Panc1 (cell line): ENCODE measurements at regions not wholly inside any gene's neighbourhood (a gene's known extent, or its start where the extent isn't known, plus 50 kb on each side); places are given as distances from the start of the nearest gene placed in this dataset.

Experiments
- CTCF ChIP-seq: fragments of 450-650 bp; IDR thresholded peaks from 2 replicates; pipeline ENCODE4 v1.5.1; 2017; ENCODE audit warnings: mild to moderate bottlenecking
- POLR2AphosphoS5 ChIP-seq: IDR thresholded peaks from 2 replicates; pipeline ENCODE4 v1.6.1; 2012; ENCODE audit warnings: mild to moderate bottlenecking, low read depth, low read length, moderate library complexity
- REST ChIP-seq, 2 experiments: IDR thresholded peaks; 2 replicates each; pipeline ENCODE4 v1.6.1; 2011 to 2012; ENCODE audit warnings: low read depth in 2 of 2, control low read depth in 1 of 2, low read length in 1 of 2, mild to moderate bottlenecking in 1 of 2, moderate library complexity in 1 of 2; ENCODE audit not compliant: insufficient read depth in 1 of 2

GRCh38 chr3:18190646-18191045 lies 234.5 kb downstream of the SATB1 start:
- TF ChIP-seq CTCF = no peak
- no peak for TF ChIP-seq POLR2AphosphoS5
- no peak for TF ChIP-seq REST (IDR thresholded peaks at IDR 0.05; ENCODE audit: insufficient read depth in 1 of 2, low read depth in 2 of 2, low read length in 1 of 2)
